ENCODE measurements at regions not wholly inside any gene's neighbourhood (a gene's known extent, or its start where the extent isn't known, plus 50 kb on each side); places are given as distances from the start of the nearest gene placed in this dataset.

DNA sequence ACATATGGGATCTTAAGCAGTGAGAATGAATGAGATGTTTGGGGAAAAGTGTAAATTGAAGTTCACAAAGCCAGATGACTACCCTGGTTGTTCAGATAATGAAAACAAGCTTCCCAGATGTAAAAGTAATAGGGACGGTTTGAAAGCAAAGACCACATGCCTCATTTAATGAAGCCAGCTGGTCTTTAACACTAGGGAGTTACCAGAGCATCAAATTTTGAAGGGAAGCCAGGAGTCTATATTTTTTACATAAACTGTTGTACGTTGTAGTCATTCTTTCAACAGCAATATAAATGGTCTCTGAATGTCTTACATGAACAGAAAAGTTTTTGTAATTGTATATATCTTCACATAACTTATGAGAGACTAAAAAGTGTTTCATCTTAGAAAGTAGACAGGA is 2604.5 kb upstream of the PCDH20 start:
- no peak overlapping the region for H3K27ac ChIP-seq (ENCODE audit: low read depth)
- TF ChIP-seq, protein P1, sequence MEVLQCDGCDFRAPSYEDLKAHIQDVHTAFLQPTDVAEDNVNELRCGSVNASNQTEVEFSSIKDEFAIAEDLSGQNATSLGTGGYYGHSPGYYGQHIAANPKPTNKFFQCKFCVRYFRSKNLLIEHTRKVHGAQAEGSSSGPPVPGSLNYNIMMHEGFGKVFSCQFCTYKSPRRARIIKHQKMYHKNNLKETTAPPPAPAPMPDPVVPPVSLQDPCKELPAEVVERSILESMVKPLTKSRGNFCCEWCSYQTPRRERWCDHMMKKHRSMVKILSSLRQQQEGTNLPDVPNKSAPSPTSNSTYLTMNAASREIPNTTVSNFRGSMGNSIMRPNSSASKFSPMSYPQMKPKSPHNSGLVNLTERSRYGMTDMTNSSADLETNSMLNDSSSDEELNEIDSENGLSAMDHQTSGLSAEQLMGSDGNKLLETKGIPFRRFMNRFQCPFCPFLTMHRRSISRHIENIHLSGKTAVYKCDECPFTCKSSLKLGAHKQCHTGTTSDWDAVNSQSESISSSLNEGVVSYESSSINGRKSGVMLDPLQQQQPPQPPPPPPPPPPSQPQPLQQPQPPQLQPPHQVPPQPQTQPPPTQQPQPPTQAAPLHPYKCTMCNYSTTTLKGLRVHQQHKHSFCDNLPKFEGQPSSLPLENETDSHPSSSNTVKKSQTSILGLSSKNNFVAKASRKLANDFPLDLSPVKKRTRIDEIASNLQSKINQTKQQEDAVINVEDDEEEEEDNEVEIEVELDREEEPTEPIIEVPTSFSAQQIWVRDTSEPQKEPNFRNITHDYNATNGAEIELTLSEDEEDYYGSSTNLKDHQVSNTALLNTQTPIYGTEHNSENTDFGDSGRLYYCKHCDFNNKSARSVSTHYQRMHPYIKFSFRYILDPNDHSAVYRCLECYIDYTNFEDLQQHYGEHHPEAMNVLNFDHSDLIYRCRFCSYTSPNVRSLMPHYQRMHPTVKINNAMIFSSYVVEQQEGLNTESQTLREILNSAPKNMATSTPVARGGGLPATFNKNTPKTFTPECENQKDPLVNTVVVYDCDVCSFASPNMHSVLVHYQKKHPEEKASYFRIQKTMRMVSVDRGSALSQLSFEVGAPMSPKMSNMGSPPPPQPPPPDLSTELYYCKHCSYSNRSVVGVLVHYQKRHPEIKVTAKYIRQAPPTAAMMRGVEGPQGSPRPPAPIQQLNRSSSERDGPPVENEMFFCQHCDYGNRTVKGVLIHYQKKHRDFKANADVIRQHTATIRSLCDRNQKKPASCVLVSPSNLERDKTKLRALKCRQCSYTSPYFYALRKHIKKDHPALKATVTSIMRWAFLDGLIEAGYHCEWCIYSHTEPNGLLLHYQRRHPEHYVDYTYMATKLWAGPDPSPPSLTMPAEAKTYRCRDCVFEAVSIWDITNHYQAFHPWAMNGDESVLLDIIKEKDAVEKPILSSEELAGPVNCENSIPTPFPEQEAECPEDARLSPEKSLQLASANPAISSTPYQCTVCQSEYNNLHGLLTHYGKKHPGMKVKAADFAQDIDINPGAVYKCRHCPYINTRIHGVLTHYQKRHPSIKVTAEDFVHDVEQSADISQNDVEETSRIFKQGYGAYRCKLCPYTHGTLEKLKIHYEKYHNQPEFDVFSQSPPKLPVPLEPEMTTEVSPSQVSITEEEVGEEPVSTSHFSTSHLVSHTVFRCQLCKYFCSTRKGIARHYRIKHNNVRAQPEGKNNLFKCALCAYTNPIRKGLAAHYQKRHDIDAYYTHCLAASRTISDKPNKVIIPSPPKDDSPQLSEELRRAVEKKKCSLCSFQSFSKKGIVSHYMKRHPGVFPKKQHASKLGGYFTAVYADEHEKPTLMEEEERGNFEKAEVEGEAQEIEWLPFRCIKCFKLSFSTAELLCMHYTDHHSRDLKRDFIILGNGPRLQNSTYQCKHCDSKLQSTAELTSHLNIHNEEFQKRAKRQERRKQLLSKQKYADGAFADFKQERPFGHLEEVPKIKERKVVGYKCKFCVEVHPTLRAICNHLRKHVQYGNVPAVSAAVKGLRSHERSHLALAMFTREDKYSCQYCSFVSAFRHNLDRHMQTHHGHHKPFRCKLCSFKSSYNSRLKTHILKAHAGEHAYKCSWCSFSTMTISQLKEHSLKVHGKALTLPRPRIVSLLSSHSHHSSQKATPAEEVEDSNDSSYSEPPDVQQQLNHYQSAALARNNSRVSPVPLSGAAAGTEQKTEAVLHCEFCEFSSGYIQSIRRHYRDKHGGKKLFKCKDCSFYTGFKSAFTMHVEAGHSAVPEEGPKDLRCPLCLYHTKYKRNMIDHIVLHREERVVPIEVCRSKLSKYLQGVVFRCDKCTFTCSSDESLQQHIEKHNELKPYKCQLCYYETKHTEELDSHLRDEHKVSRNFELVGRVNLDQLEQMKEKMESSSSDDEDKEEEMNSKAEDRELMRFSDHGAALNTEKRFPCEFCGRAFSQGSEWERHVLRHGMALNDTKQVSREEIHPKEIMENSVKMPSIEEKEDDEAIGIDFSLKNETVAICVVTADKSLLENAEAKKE (CRISPR knock-in tag; IDR thresholded peaks at IDR 0.05), result no peak
- TF ChIP-seq STAT1 (IDR thresholded peaks at IDR 0.05; ENCODE audit: unreplicated experiment) (no peak), EZH2 (IDR thresholded peaks at IDR 0.05; ENCODE audit: low read depth, unreplicated experiment) (no peak), CREB1 (CRISPR knock-in tag; IDR thresholded peaks at IDR 0.05; ENCODE audit: low read depth) (no peak), ZNF114 (CRISPR knock-in tag; IDR thresholded peaks at IDR 0.05) (no peak), ZNF331 (CRISPR knock-in tag; IDR thresholded peaks at IDR 0.05; ENCODE audit: low read depth) (no peak)
- TF ChIP-seq, protein P2, sequence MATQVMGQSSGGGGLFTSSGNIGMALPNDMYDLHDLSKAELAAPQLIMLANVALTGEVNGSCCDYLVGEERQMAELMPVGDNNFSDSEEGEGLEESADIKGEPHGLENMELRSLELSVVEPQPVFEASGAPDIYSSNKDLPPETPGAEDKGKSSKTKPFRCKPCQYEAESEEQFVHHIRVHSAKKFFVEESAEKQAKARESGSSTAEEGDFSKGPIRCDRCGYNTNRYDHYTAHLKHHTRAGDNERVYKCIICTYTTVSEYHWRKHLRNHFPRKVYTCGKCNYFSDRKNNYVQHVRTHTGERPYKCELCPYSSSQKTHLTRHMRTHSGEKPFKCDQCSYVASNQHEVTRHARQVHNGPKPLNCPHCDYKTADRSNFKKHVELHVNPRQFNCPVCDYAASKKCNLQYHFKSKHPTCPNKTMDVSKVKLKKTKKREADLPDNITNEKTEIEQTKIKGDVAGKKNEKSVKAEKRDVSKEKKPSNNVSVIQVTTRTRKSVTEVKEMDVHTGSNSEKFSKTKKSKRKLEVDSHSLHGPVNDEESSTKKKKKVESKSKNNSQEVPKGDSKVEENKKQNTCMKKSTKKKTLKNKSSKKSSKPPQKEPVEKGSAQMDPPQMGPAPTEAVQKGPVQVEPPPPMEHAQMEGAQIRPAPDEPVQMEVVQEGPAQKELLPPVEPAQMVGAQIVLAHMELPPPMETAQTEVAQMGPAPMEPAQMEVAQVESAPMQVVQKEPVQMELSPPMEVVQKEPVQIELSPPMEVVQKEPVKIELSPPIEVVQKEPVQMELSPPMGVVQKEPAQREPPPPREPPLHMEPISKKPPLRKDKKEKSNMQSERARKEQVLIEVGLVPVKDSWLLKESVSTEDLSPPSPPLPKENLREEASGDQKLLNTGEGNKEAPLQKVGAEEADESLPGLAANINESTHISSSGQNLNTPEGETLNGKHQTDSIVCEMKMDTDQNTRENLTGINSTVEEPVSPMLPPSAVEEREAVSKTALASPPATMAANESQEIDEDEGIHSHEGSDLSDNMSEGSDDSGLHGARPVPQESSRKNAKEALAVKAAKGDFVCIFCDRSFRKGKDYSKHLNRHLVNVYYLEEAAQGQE (IDR thresholded peaks at IDR 0.05; ENCODE audit: unreplicated experiment), result no peak
- H3F3A ChIP-seq (replicated peaks; ENCODE audit: low read depth), result no peaks in the 10 kb centered on the region
- DNase-seq (ENCODE audit: low spot score), result no peak
- no peak overlapping the region for H2AFZ ChIP-seq
- Mint-ChIP-seq H3K9me3 (no peaks in the 10 kb centered on the region), H3K4me1 (no peaks in the 10 kb centered on the region), H3K4me3 (no peak overlapping the region), H3K36me3 (ENCODE audit: low read depth) (no peaks in the 10 kb centered on the region), H3K27me3 (ENCODE audit: insufficient read depth, low read depth, poor library complexity) (no peaks in the 10 kb centered on the region), H3K27ac (no peak overlapping the region)
- no peaks in the 10 kb centered on the region for H3K27me3 ChIP-seq (ENCODE audit: insufficient read depth)
- H3K4me2 ChIP-seq, result no peak overlapping the region
- no peaks in the 10 kb centered on the region for H4K20me1 ChIP-seq (replicated peaks; ENCODE audit: insufficient read depth)
- no peak overlapping the region for H3K4me3 ChIP-seq
- H3K4me1 ChIP-seq (ENCODE audit: insufficient read depth), result no peaks in the 10 kb centered on the region
- no peaks in the 10 kb centered on the region for H3K79me2 ChIP-seq (replicated peaks; ENCODE audit: insufficient read depth)
- H3K36me3 ChIP-seq (ENCODE audit: insufficient read depth), result no peaks in the 10 kb centered on the region
- no peaks in the 10 kb centered on the region for H3K9me2 ChIP-seq (ENCODE audit: insufficient read depth)
- no peak for ATAC-seq

Data from GM23338 (cell line).